Mucosa of stomach (tissue), 1 donor: ENCODE measurements at regions not wholly inside any gene's neighbourhood (a gene's known extent, or its start where the extent isn't known, plus 50 kb on each side); places are given as distances from the start of the nearest gene placed in this dataset.

Source experiments
- H3K27me3 ChIP-seq: one replicate; pipeline ENCODE4 v1.7.0; 2013; ENCODE audit warnings: mild to moderate bottlenecking, low read length; ENCODE audit not compliant: control insufficient read depth, insufficient read depth
- H3K36me3 ChIP-seq: one replicate; pipeline ENCODE4 v1.7.0; 2013; ENCODE audit warnings: low read length; ENCODE audit not compliant: control insufficient read depth, insufficient read depth
- H3K4me1 ChIP-seq: one replicate; pipeline ENCODE4 v1.7.0; 2013; ENCODE audit warnings: mild to moderate bottlenecking, low read length; ENCODE audit not compliant: control insufficient read depth, insufficient read depth
- H3K4me3 ChIP-seq: one replicate; pipeline ENCODE4 v1.7.0; 2013; ENCODE audit warnings: low read length
- H3K9ac ChIP-seq: one replicate; pipeline ENCODE4 v1.7.0; 2013; ENCODE audit warnings: mild to moderate bottlenecking, low read length, moderate library complexity
- H3K9me3 ChIP-seq: one replicate; pipeline ENCODE4 v1.7.0; 2013; ENCODE audit warnings: mild to moderate bottlenecking, low read length, moderate library complexity; ENCODE audit not compliant: control insufficient read depth
- donor health status: Pancreatic carcinoma.

DNA sequence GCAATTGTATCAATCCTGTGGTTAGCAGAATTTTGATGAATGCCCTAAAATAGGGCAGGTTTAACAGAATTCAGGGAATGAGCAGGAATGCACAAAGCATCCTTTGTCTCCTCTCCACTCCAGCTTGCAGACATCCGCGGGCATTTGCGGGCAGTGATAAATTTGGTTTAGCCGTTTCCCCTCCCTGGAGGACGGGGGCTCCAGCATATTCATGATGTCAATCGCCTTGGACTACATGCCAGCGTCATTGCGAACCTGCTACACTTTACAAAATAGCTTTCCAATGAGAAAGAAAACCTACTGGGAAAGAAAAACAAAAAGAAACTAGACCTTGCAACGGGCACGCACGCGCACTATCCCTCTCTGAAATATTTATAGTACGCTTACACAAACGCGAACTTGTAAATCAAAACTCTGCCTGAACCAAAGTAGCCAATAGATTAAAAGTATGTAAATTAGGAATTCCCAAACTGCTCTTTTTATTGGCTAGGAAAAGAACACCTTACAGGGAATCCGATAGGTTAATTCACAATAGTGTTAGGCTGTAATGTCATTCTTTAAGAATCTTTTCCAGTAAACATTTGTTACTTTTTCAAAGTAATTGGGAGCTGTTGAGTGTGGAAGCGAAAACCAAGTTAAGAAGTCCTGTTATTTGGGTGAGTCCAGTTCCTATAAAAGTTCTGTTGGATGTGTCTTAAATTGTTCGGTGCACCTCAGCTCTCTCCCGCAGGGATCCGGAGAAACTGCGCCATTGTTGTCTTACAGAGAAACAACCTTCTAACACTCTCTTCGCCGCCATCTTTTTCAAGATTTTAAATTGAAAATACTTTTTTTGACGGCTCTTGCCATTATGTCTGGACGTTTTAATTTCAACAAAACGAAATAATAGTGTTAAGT is 136.7 kb downstream of the HFE start:
- H3K27me3 ChIP-seq: no peaks in the 10 kb centered on the region
- peak overlapping the region; percentile 67 for H3K9ac ChIP-seq
- H3K4me1 ChIP-seq: no peaks in the 10 kb centered on the region
- H3K4me3 ChIP-seq: peak overlapping the region; percentile 64
- no peaks in the 10 kb centered on the region for H3K36me3 ChIP-seq
- no peaks in the 10 kb centered on the region for H3K9me3 ChIP-seq

DNA sequence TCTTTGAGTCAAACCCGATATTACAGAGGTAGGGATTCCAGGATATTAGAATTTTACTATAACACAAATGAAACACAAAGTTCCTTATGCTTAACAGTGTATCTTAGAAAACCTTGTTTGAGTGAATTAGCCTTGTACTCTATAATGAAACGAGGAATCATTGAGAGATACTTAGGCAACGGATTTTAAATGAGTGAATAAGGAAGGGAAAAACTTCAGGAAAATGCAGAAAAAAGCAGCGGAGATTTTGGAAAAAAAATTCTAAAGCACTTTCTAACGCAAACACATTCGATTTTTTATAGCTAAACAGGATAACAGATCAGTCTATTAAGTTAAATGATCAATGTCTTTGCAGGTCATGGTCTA is 137.3 kb downstream of the HFE start:
- H3K4me3 ChIP-seq: peak overlapping the region; percentile 64
- H3K9ac ChIP-seq: peak overlapping the region; percentile 67
- no peaks in the 10 kb centered on the region for H3K4me1 ChIP-seq
- no peaks in the 10 kb centered on the region for H3K27me3 ChIP-seq
- H3K9me3 ChIP-seq: no peaks in the 10 kb centered on the region
- no peaks in the 10 kb centered on the region for H3K36me3 ChIP-seq

DNA sequence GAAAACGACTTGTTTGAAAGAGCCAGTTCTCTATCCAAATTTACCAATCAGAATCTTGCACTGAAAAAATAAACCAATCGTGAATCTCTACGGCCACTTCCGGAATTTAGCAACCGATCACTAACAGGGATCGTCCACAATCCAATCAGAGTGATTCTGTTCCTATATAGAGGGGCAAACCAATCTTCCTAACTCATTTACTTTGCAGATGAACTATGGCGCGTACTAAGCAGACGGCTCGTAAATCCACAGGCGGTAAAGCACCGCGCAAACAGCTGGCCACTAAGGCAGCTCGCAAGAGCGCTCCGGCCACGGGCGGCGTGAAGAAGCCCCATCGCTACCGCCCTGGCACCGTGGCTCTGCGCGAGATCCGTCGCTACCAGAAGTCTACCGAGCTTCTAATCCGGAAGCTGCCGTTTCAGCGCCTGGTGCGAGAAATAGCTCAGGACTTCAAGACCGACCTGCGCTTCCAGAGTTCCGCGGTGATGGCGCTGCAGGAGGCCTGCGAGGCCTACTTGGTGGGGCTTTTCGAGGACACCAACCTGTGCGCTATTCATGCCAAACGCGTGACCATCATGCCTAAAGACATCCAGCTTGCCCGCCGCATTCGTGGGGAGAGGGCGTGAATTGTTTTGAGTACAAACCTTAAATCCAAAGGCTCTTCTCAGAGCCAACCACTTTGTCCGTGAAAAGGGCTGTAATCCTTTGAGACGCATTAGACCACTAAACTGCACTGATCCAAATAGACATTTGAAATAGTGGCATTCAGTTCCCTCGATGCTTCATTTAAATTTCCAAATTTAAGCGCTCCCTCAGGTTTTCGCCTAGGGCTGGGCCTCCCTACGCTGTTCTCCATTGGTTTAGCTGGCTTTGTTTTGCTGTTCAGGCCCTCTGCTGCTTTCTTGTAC is 138.0 kb downstream of the HFE start:
- Histone ChIP-seq H3K4me3 (peak overlapping the region; percentile 64), H3K9ac (peak overlapping the region; percentile 67), H3K4me1 (no peaks in the 10 kb centered on the region), H3K27me3 (no peaks in the 10 kb centered on the region), H3K9me3 (no peaks in the 10 kb centered on the region), H3K36me3 (no peaks in the 10 kb centered on the region)

DNA sequence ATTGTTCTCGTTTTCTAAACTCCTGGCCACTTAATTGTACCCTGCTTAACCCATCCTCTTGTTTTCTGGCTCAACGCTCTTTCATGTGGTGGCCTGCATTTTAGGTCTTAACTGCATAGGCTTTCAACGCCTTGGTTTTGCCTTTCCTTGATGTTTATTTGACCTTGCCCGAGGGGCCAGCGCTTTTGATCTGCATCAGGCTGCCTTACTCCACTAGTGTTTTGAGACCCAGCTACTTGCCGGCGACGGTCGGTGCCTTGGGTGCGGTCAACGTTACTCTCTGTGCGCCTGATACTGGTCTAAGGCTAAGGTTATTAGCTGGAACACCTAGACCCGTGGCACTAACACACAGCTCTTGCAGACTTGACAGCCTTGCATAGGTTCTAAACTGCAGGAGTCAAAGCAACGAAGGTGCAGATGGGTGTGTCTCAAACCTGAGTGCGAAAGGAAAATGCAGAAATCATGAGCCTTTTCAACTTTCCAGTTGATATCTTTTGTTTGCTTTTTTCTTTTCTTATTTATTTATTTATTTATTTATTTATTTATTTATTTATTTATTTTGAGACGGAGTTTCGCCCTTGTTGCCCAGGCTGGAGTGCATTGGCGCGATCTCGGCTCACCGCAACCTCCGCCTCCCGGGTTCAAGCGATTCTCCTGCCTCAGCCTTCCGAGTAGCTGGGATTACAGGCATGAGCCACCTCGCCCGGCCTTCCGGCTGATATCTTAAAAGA is 138.8 kb downstream of the HFE start:
- no peaks in the 10 kb centered on the region for H3K4me1 ChIP-seq
- no peak overlapping the region for H3K9ac ChIP-seq
- no peaks in the 10 kb centered on the region for H3K27me3 ChIP-seq
- no peaks in the 10 kb centered on the region for H3K9me3 ChIP-seq
- no peaks in the 10 kb centered on the region for H3K36me3 ChIP-seq
- peak overlapping the region; percentile 64 for H3K4me3 ChIP-seq

- H3K9me3 ChIP-seq: no peaks in the 10 kb centered on the region
- no peak overlapping the region for H3K9ac ChIP-seq
- no peaks in the 10 kb centered on the region for H3K4me1 ChIP-seq
- no peaks in the 10 kb centered on the region for H3K27me3 ChIP-seq
- H3K36me3 ChIP-seq: no peaks in the 10 kb centered on the region
- no peak overlapping the region for H3K4me3 ChIP-seq
Observed at GRCh38 chr6:26226579-26226967, 138.4 kb upstream of the BTN3A2 start.

- no peak overlapping the region for H3K9ac ChIP-seq
- H3K36me3 ChIP-seq: no peaks in the 10 kb centered on the region
- peaks cover 14% of the 10 kb centered on the region for H3K27me3 ChIP-seq
- H3K4me1 ChIP-seq: peaks cover 12% of the 10 kb centered on the region
- H3K4me3 ChIP-seq: no peak overlapping the region
- no peaks in the 10 kb centered on the region for H3K9me3 ChIP-seq
Observed at GRCh38 chr6:26230351-26230750, 134.6 kb upstream of the BTN3A2 start.

DNA sequence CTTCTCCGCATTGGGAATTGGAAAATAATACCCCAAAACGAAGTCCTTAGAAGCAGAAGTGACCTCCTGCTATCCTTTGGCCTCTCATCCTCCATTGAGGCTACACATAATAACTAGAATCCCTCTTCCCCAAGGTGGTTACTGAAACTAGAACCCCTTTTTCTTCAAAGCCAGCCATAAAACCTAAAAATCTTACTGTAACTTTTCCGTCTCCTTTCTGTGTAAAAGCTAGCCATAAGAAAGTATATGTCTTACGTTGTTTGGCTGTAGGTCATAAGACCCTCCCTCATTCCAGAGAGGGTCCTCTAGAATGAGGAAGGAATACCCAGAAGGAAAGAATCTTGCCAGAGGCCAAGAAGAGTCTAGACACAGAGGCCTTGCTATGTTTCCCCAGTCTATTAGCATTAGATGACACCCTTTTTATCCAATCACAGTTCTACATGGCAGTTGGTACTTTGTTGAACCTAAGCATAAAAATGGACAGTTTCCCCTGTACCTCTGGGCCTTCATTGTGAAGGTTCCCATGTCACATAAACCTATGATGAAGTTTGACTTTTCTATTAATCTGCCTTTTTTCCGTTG is 133.9 kb upstream of the BTN3A2 start:
- no peaks in the 10 kb centered on the region for H3K9me3 ChIP-seq
- peaks cover 12% of the 10 kb centered on the region for H3K4me1 ChIP-seq
- H3K36me3 ChIP-seq: no peaks in the 10 kb centered on the region
- no peak overlapping the region for H3K4me3 ChIP-seq
- H3K27me3 ChIP-seq: peaks cover 14% of the 10 kb centered on the region
- no peak overlapping the region for H3K9ac ChIP-seq

GRCh38 chr6:26232306-26232939 is 132.6 kb upstream of the BTN3A2 start:
- Histone ChIP-seq H3K9me3 (no peaks in the 10 kb centered on the region), H3K36me3 (no peaks in the 10 kb centered on the region), H3K9ac (no peak overlapping the region), H3K27me3 (peaks cover 14% of the 10 kb centered on the region), H3K4me1 (peaks cover 12% of the 10 kb centered on the region), H3K4me3 (no peak overlapping the region)

DNA sequence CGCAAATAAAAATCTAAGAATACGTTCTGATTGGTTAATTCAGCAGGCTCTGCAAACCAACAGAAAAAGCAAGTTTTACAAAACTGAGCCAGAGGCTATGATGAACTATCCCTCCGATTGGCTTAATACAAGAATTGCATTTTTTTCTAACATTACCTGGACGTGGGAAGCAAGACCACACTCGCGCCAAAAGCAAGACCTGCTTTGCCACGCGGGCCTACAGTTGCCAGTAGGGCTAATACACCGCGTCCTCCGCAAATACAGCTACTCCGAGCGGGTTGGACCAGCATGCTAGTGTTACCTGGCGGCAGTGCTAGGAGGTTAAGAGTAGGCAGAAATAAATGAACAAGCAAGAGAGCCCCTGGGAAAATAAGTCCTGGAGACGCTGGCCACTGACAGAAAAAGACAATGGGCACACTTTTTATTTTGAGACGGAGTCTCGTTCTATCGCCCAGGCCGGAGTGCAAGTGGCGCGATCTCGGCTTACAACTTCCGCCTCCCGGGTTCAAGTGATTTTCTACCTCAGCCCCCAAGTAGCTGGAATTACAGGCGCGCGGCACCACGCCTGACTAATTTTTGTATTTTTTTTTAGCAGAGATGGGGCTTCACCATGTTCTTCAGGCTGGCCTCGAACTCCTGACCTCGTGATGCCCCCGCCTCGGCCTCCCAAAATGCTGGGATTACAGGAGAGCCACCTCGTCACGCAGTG is 131.9 kb upstream of the BTN3A2 start:
- peak overlapping the region; percentile 73 for H3K4me3 ChIP-seq
- no peaks in the 10 kb centered on the region for H3K36me3 ChIP-seq
- no peaks in the 10 kb centered on the region for H3K9me3 ChIP-seq
- peaks cover 14% of the 10 kb centered on the region for H3K27me3 ChIP-seq
- peaks cover 12% of the 10 kb centered on the region for H3K4me1 ChIP-seq
- peak overlapping the region; percentile 87 for H3K9ac ChIP-seq

- H3K36me3 ChIP-seq: no peaks in the 10 kb centered on the region
- peaks cover 12% of the 10 kb centered on the region for H3K4me1 ChIP-seq
- no peaks in the 10 kb centered on the region for H3K9me3 ChIP-seq
- H3K4me3 ChIP-seq: peak overlapping the region; percentile 73
- peak overlapping the region; percentile 87 for H3K9ac ChIP-seq
- peaks cover 14% of the 10 kb centered on the region for H3K27me3 ChIP-seq
Observed at GRCh38 chr6:26233649-26234420, 131.2 kb upstream of the BTN3A2 start.
